ENCODE measurements at regions not wholly inside any gene's neighbourhood (a gene's known extent, or its start where the extent isn't known, plus 50 kb on each side); places are given as distances from the start of the nearest gene placed in this dataset.

GRCh38 chr9:129485145-129485774, 135.6 kb downstream of the C9orf50 start:
- no TSS peak for BruUV-seq (replicated peaks)
- Histone ChIP-seq H3K4me2 (peak overlapping the region; percentile 73; the same call in 1 of the 2 replicates), H3K27ac (no peak overlapping the region), H3K27me3 (ENCODE audit: insufficient read depth, low read depth) (no peaks in the 10 kb centered on the region), H3F3A (ENCODE audit: insufficient read depth, low read depth) (peaks cover 75% of the 10 kb centered on the region), H4K20me1 (ENCODE audit: insufficient read depth) (no peaks in the 10 kb centered on the region), H3K79me2 (ENCODE audit: low read depth) (peaks cover 19% of the 10 kb centered on the region), H3K4me1 (replicated peaks; ENCODE audit: insufficient read depth) (peaks cover 72% of the 10 kb centered on the region), H3K4me3 (no peak overlapping the region), H3K9me2 (ENCODE audit: insufficient read depth) (no peaks in the 10 kb centered on the region), H3K9me3 (ENCODE audit: insufficient read depth, low read depth) (no peaks in the 10 kb centered on the region), H3K36me3 (ENCODE audit: low read depth) (no peaks in the 10 kb centered on the region), H2AFZ (no peak overlapping the region)
- no peak for DNase-seq
- ChIA-PET POLR2A (ENCODE audit: unreplicated experiment) (interaction anchor here (0.7 kb wide), 1 partner anchor 279 kb away, joined by 3 read pairs; no protein-coding TSS in a partner anchor), CTCF (interaction anchor here (0.6 to 0.7 kb wide), 2 partner anchors 38 to 151 kb away, joined by 8 to 11 read pairs; no protein-coding TSS in a partner anchor)
- intact Hi-C loops (cut with micrococcal nuclease; ENCODE audit: unreplicated experiment) = loop anchor here (10.0 kb wide), 2 partner anchors 270 to 460 kb away; partner anchors contain the start of genes PTGES and SH3GLB2
- no peak for TF ChIP-seq EZH2 (IDR thresholded peaks at IDR 0.05; ENCODE audit: low read depth)

DNA sequence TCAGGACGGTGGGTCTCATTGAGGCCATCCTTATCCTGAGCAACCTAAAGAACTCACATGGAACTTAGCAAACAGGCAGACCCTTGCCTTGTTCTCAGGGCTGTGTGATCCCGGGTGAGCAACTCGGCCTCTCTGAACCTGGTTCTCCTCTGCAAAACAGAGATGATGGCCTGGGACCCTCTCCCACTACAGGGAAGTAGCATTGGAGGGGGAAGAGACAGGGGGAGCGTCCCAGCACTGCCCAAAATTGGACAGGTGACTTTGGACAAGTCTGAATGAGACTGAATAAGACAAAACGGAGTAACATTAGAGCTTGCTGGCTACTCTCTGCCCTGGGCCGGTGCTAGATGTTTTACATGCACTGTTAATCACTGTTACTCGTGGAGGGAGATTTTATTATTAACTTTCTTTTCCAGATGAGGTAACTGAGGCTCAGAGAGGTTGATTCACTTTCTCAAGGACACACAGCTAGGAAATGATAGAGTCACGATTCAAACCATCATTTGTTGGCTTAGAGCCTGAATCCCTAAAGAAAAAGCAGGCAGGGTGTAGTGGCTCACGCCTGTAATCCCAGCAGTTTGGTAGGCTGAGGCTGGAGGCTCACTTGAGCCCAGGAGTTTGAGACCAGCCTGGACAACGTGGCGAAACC, 136.4 kb downstream of the C9orf50 start:
- no TSS peak for BruUV-seq (replicated peaks)
- ChIA-PET CTCF (interaction anchor here (1.2 kb wide), 1 partner anchor 101 kb away, joined by 9 read pairs; no protein-coding TSS in a partner anchor), POLR2A (ENCODE audit: unreplicated experiment) (interaction anchor here (0.6 kb wide), 1 partner anchor 609 kb away, joined by 7 read pairs; no protein-coding TSS in a partner anchor)
- Histone ChIP-seq H3K27me3 (ENCODE audit: insufficient read depth, low read depth) (no peaks in the 10 kb centered on the region), H3K4me2 (peak overlapping the region; percentile 87), H3K9me2 (ENCODE audit: insufficient read depth) (no peaks in the 10 kb centered on the region), H3K36me3 (ENCODE audit: low read depth) (no peaks in the 10 kb centered on the region), H2AFZ (no peak overlapping the region), H4K20me1 (ENCODE audit: insufficient read depth) (no peaks in the 10 kb centered on the region), H3K79me2 (ENCODE audit: low read depth) (peaks cover 11% of the 10 kb centered on the region), H3K4me1 (replicated peaks; ENCODE audit: insufficient read depth) (peaks cover 72% of the 10 kb centered on the region), H3K4me3 (peak overlapping the region; percentile 88; the same call in 1 of the 2 replicates), H3K9me3 (ENCODE audit: insufficient read depth, low read depth) (no peaks in the 10 kb centered on the region), H3F3A (ENCODE audit: insufficient read depth, low read depth) (peaks cover 68% of the 10 kb centered on the region), H3K27ac (peak overlapping the region; percentile 99)
- DNase-seq = no peak
- intact Hi-C loops (cut with micrococcal nuclease; ENCODE audit: unreplicated experiment) = loop anchor here (10.0 kb wide), 2 partner anchors 270 to 460 kb away; partner anchors contain the start of genes PTGES and SH3GLB2
- no peak for TF ChIP-seq EZH2 (IDR thresholded peaks at IDR 0.05; ENCODE audit: low read depth)
- TF ChIP-seq, protein P1, sequence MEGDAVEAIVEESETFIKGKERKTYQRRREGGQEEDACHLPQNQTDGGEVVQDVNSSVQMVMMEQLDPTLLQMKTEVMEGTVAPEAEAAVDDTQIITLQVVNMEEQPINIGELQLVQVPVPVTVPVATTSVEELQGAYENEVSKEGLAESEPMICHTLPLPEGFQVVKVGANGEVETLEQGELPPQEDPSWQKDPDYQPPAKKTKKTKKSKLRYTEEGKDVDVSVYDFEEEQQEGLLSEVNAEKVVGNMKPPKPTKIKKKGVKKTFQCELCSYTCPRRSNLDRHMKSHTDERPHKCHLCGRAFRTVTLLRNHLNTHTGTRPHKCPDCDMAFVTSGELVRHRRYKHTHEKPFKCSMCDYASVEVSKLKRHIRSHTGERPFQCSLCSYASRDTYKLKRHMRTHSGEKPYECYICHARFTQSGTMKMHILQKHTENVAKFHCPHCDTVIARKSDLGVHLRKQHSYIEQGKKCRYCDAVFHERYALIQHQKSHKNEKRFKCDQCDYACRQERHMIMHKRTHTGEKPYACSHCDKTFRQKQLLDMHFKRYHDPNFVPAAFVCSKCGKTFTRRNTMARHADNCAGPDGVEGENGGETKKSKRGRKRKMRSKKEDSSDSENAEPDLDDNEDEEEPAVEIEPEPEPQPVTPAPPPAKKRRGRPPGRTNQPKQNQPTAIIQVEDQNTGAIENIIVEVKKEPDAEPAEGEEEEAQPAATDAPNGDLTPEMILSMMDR (conservative IDR thresholded peaks at IDR 0.05) = no peak

- peaks cover 66% of the 10 kb centered on the region for H3F3A ChIP-seq (ENCODE audit: insufficient read depth, low read depth)
- H3K4me2 ChIP-seq = peak overlapping the region; percentile 87
- no peaks in the 10 kb centered on the region for H3K27me3 ChIP-seq (ENCODE audit: insufficient read depth, low read depth)
- peak overlapping the region; percentile 88 for H3K4me3 ChIP-seq
- TSS peak; percentile 41 for BruUV-seq (replicated peaks)
- intact Hi-C loops (cut with micrococcal nuclease; ENCODE audit: unreplicated experiment) = loop anchor here (1.0 to 10.0 kb wide), 9 partner anchors 23 to 459 kb away; partner anchors contain the start of genes IER5L, PTGES and SH3GLB2
- no peaks in the 10 kb centered on the region for H4K20me1 ChIP-seq (ENCODE audit: insufficient read depth)
- no peaks in the 10 kb centered on the region for H3K36me3 ChIP-seq (ENCODE audit: low read depth)
- TF ChIP-seq, protein P1 (conservative IDR thresholded peaks at IDR 0.05) = no peak
- TF ChIP-seq EZH2 (IDR thresholded peaks at IDR 0.05; ENCODE audit: low read depth) = no peak
- H2AFZ ChIP-seq = peak overlapping the region; percentile 66
- no peaks in the 10 kb centered on the region for H3K9me2 ChIP-seq (ENCODE audit: insufficient read depth)
- no peaks in the 10 kb centered on the region for H3K9me3 ChIP-seq (ENCODE audit: insufficient read depth, low read depth)
- peak; percentile 77 to 79 for DNase-seq
- ChIA-PET CTCF (interaction anchor here (0.6 to 1.2 kb wide), 3 partner anchors 101 to 356 kb away, joined by 3 to 9 read pairs (median 3); no protein-coding TSS in a partner anchor), POLR2A (ENCODE audit: unreplicated experiment) (interaction anchor here (0.5 to 1.8 kb wide), 17 partner anchors 11 to 608 kb away, joined by 3 to 27 read pairs (median 5); no protein-coding TSS in a partner anchor)
- H3K27ac ChIP-seq = peak overlapping the region; percentile 99
- peaks cover 10% of the 10 kb centered on the region for H3K79me2 ChIP-seq (ENCODE audit: low read depth)
- peaks cover 80% of the 10 kb centered on the region for H3K4me1 ChIP-seq (replicated peaks; ENCODE audit: insufficient read depth)
These were observed 137.2 kb downstream of the C9orf50 start for GRCh38 chr9:129483415-129484351.
